OCI-LY1 (cell line): ENCODE measurements at regions not wholly inside any gene's neighbourhood (a gene's known extent, or its start where the extent isn't known, plus 50 kb on each side); places are given as distances from the start of the nearest gene placed in this dataset.

Source experiments
- H2AFZ ChIP-seq: fragments of 200-600 bp; sonication (generic), shearing (Covaris generic); 2 replicates; pipeline ENCODE4 v1.6.0; 2014; ENCODE audit warnings: antibody characterized with exemption, mild to moderate bottlenecking, low read length
- H3F3A ChIP-seq: fragments of 200-600 bp; sonication (generic), shearing (Covaris generic); 2 replicates; pipeline ENCODE4 v1.6.0; 2014; ENCODE audit warnings: mild to moderate bottlenecking, antibody characterized with exemption, low read length, moderate library complexity; ENCODE audit not compliant: insufficient read depth
- H3K27ac ChIP-seq: fragments of 200-600 bp; sonication (generic); 2 replicates; pipeline ENCODE4 v1.5.1; 2014; ENCODE audit warnings: low read length, mixed run types, mild to moderate bottlenecking, low read depth; ENCODE audit not compliant: poor library complexity, severe bottlenecking
- H3K27me3 ChIP-seq: fragments of 200-600 bp; sonication (generic); 2 replicates; pipeline ENCODE4 v1.6.0; 2014; ENCODE audit warnings: antibody characterized with exemption, mild to moderate bottlenecking, low read length, moderate library complexity; ENCODE audit not compliant: insufficient read depth
- H3K36me3 ChIP-seq: fragments of 200-600 bp; sonication (generic); 2 replicates; pipeline ENCODE4 v1.6.1; 2014; ENCODE audit warnings: mild to moderate bottlenecking, antibody characterized with exemption, low read length, moderate library complexity, mixed read lengths; ENCODE audit not compliant: insufficient read depth
- H3K4me1 ChIP-seq: fragments of 200-600 bp; sonication (generic); 2 replicates; pipeline ENCODE4 v1.5.1; 2014; ENCODE audit warnings: mild to moderate bottlenecking, low read length, moderate library complexity; ENCODE audit not compliant: insufficient read depth, severe bottlenecking
- H3K4me2 ChIP-seq: fragments of 200-600 bp; sonication (generic), shearing (Covaris generic); 2 replicates; pipeline ENCODE4 v1.6.1; 2014; ENCODE audit warnings: low read length
- H3K4me3 ChIP-seq: fragments of 200-600 bp; sonication (generic); 2 replicates; pipeline ENCODE4 v1.5.1; 2014; ENCODE audit warnings: low read length, low read depth, mild to moderate bottlenecking, mixed read lengths; ENCODE audit not compliant: poor library complexity, severe bottlenecking
- H3K79me2 ChIP-seq: fragments of 200-600 bp; shearing (Covaris generic); 2 replicates; pipeline ENCODE4 v1.6.1; 2016; ENCODE audit warnings: mixed run types, low read length, mixed read lengths; ENCODE audit not compliant: insufficient read depth
- H3K9ac ChIP-seq: fragments of 200-600 bp; sonication (generic), shearing (Covaris generic); 2 replicates; pipeline ENCODE4 v1.6.1; 2014; ENCODE audit warnings: mild to moderate bottlenecking, low read length, mixed read lengths
- H3K9me2 ChIP-seq: fragments of 200-600 bp; sonication (generic), shearing (Covaris generic); 2 replicates; pipeline ENCODE4 v1.6.1; 2014; ENCODE audit warnings: low read depth, mild to moderate bottlenecking, low read length, mixed read lengths
- H3K9me3 ChIP-seq: fragments of 200-600 bp; shearing (Covaris generic); 2 replicates; pipeline ENCODE4 v1.6.1; 2014; ENCODE audit warnings: low read length, mixed read lengths
- H4K20me1 ChIP-seq: fragments of 200-600 bp; sonication (generic), shearing (Covaris generic); 2 replicates; pipeline ENCODE4 v1.6.0; 2016; ENCODE audit warnings: mild to moderate bottlenecking, low read length; ENCODE audit not compliant: insufficient read depth
- EZH2 ChIP-seq: fragments of 200-600 bp; sonication (generic), shearing (Covaris generic); IDR thresholded peaks from 2 replicates; pipeline ENCODE4 v1.8.0; 2017; ENCODE audit warnings: borderline replicate concordance, mixed run types, mild to moderate bottlenecking, antibody characterized with exemption, low read length, moderate library complexity, mixed read lengths
- TF ChIP-seq, protein P1 (sequence below): fragments of 200-600 bp; sonication (generic), shearing (Covaris generic); IDR thresholded peaks from 2 replicates; pipeline ENCODE4 v1.5.1; 2017; ENCODE audit warnings: mild to moderate bottlenecking, antibody characterized with exemption, low read length, moderate library complexity, mixed read lengths

DNA sequence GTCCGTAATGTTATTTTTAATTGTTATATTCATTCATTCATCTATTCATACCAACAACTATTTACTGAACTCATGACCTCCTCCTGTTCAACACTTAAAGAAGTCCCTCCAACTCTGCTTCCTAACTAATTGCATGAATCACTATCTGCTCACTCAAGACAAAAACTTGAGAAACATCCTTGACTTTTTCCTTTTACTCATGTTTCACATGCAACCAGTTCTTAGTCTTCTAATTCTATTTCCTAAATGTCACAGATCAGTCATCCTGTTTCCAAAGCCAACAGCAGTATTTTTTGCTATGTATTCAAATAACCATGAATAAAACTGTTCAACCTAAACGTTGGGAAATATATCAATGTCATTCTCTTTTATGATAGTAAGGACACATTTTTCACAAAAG lies 124.6 kb upstream of the GBE1 start:
- Histone ChIP-seq H3K4me2 (no peak overlapping the region), H2AFZ (no peak overlapping the region), H3F3A (no peaks in the 10 kb centered on the region), H4K20me1 (no peaks in the 10 kb centered on the region), H3K4me3 (no peak overlapping the region), H3K79me2 (no peaks in the 10 kb centered on the region), H3K9ac (no peak overlapping the region), H3K4me1 (no peaks in the 10 kb centered on the region), H3K36me3 (no peaks in the 10 kb centered on the region), H3K27ac (no peak overlapping the region), H3K27me3 (no peaks in the 10 kb centered on the region), H3K9me2 (no peaks in the 10 kb centered on the region), H3K9me3 (no peaks in the 10 kb centered on the region)
- TF ChIP-seq, protein P1, sequence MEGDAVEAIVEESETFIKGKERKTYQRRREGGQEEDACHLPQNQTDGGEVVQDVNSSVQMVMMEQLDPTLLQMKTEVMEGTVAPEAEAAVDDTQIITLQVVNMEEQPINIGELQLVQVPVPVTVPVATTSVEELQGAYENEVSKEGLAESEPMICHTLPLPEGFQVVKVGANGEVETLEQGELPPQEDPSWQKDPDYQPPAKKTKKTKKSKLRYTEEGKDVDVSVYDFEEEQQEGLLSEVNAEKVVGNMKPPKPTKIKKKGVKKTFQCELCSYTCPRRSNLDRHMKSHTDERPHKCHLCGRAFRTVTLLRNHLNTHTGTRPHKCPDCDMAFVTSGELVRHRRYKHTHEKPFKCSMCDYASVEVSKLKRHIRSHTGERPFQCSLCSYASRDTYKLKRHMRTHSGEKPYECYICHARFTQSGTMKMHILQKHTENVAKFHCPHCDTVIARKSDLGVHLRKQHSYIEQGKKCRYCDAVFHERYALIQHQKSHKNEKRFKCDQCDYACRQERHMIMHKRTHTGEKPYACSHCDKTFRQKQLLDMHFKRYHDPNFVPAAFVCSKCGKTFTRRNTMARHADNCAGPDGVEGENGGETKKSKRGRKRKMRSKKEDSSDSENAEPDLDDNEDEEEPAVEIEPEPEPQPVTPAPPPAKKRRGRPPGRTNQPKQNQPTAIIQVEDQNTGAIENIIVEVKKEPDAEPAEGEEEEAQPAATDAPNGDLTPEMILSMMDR, result no peak
- no peak for TF ChIP-seq EZH2

DNA sequence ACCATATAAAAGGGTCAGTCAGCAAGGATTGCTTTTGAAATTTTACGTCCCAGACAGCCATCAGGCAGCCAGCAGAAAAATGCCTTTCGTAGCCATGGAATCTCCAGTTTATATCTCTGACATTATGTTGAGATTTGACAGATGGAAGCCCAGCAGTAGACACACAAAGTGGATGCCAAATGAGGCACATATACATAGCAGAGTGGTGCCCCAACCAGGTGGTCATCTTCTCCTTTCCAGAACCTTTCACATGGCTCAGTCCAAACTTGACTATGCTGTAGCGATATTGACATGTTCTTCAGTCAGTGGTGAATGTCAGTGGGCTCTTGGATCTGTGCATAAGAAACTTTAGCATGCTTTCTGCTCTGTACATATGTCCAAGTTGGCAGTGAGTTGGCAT lies 123.3 kb upstream of the GBE1 start:
- Histone ChIP-seq H3K4me1 (no peaks in the 10 kb centered on the region), H3K4me2 (no peak overlapping the region), H3K36me3 (no peaks in the 10 kb centered on the region), H3K79me2 (no peaks in the 10 kb centered on the region), H3F3A (no peaks in the 10 kb centered on the region), H3K4me3 (no peak overlapping the region), H3K27ac (no peak overlapping the region), H3K9ac (no peak overlapping the region), H3K27me3 (no peaks in the 10 kb centered on the region), H3K9me2 (no peaks in the 10 kb centered on the region), H4K20me1 (no peaks in the 10 kb centered on the region), H2AFZ (no peak overlapping the region), H3K9me3 (no peaks in the 10 kb centered on the region)
- TF ChIP-seq EZH2, result no peak
- TF ChIP-seq, protein P1, result no peak

DNA sequence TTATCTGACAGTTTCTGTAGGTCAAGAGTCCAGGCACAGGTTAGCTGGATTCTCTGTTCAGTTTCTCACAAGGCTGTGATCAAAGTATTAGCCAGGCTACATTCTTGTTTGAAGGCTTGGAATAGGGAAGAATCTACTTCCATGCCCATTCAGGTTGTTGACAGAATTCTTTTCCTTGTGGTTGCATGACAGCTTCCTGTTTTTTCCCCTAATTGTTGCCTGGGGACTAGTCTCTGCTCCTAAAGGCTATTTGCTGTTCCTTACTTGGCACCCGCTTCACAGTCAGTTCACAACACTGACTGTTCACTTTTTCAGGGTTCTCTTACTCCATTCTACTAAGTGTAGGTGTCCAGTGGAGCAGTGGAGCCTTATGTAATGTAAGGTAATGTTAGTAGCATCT lies 115.4 kb upstream of the GBE1 start:
- no peaks in the 10 kb centered on the region for H3F3A ChIP-seq
- H3K4me3 ChIP-seq, result no peak overlapping the region
- no peaks in the 10 kb centered on the region for H3K4me1 ChIP-seq
- no peaks in the 10 kb centered on the region for H3K9me3 ChIP-seq
- H3K4me2 ChIP-seq, result no peak overlapping the region
- no peaks in the 10 kb centered on the region for H3K27me3 ChIP-seq
- no peaks in the 10 kb centered on the region for H3K9me2 ChIP-seq
- H3K36me3 ChIP-seq, result no peaks in the 10 kb centered on the region
- no peaks in the 10 kb centered on the region for H3K79me2 ChIP-seq
- H4K20me1 ChIP-seq, result no peaks in the 10 kb centered on the region
- H2AFZ ChIP-seq, result no peak overlapping the region
- H3K9ac ChIP-seq, result no peak overlapping the region
- no peak overlapping the region for H3K27ac ChIP-seq
- TF ChIP-seq, protein P1, result no peak
- no peak for TF ChIP-seq EZH2
